Lower leg skin (tissue), 4 donors: ENCODE measurements at regions not wholly inside any gene's neighbourhood (a gene's known extent, or its start where the extent isn't known, plus 50 kb on each side); places are given as distances from the start of the nearest gene placed in this dataset.

Source experiments
- DNase-seq, 2 donors: peaks; one replicate each; pipeline ENCODE4 v3.0.0-alpha.2; 2019; ENCODE audit warnings: low spot score in 2 of 2
- H3K4me3 ChIP-seq: fragments of 200-600 bp; sonication (generic); 2 replicates; pipeline ENCODE4 v1.5.1; 2017; ENCODE audit warnings: mild to moderate bottlenecking, low read depth; ENCODE audit not compliant: poor library complexity, severe bottlenecking
- POLR2A ChIP-seq, 2 donors: fragments of 450-650 bp; IDR thresholded peaks; one replicate each; pipeline ENCODE4 v1.6.1; 2016 to 2017; ENCODE audit warnings: antibody characterized with exemption in 2 of 2, mild to moderate bottlenecking in 1 of 2, moderate library complexity in 1 of 2
- WGBS, 2 donors: methylation state at CpG; one replicate each; pipeline ENCODE4 v1.1.5; 2018; 5-methylcytosine and 5-hydroxymethylcytosine counted together
- intact Hi-C: fragments of 100-400 bp; cut with DNase I; formaldehyde crosslinking; loops from one replicate; pipeline ENCODE4 v1.15.0; 2023; ENCODE audit warnings: low total_unique reads
- TF ChIP-seq, protein P1 (sequence below), 3 donors: fragments of 450-650 bp; IDR thresholded peaks; one replicate each; pipeline ENCODE4 v1.5.1; 2016; ENCODE audit warnings: antibody characterized with exemption in 3 of 3, mild to moderate bottlenecking in 3 of 3, moderate library complexity in 2 of 3

DNA sequence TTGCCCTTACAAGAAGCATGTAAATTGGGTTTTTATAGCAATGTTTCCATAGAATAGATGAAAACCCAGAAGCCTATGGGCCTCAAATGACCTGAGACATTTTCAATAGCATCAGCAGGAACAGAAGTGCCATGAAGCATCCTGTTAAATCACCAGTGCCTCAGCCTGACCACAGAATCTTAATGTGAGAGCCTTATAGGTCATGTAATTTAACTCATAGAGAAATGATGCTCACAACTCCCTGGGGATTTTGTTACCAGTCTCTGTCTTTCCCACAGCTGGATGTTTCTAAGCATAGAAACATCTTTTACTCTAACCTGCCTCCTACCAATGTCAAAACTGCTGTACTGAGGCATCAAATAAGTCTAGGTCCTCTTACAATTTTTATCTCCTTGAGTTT lies 295.8 kb upstream of the ACVR2A start:
- intact Hi-C loops, result no loop called here
- TF ChIP-seq, protein P1, sequence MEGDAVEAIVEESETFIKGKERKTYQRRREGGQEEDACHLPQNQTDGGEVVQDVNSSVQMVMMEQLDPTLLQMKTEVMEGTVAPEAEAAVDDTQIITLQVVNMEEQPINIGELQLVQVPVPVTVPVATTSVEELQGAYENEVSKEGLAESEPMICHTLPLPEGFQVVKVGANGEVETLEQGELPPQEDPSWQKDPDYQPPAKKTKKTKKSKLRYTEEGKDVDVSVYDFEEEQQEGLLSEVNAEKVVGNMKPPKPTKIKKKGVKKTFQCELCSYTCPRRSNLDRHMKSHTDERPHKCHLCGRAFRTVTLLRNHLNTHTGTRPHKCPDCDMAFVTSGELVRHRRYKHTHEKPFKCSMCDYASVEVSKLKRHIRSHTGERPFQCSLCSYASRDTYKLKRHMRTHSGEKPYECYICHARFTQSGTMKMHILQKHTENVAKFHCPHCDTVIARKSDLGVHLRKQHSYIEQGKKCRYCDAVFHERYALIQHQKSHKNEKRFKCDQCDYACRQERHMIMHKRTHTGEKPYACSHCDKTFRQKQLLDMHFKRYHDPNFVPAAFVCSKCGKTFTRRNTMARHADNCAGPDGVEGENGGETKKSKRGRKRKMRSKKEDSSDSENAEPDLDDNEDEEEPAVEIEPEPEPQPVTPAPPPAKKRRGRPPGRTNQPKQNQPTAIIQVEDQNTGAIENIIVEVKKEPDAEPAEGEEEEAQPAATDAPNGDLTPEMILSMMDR (IDR thresholded peaks at IDR 0.05), result no peak
- no peak for TF ChIP-seq POLR2A (IDR thresholded peaks at IDR 0.05)
- DNase-seq, result no peak
- H3K4me3 ChIP-seq, result no peak overlapping the region

DNA sequence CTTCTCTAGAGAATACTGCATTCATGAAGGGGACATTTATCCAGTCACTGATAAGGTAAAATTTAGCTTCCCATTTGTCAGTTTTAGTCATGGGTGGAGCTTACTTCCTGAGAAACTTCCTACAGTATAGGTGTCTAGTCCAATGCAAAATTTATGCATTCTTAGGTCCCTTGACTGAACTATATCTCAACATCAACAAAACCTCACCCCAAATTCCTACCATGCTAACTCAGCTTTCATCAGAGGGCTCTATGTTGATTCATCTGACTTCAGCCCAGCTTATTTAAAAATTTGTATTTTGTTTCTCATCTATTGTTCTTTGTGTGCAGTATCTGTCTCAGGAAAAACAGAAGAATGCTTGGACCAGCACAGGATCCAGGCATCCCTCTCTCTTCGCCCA lies 296.4 kb upstream of the ACVR2A start:
- H3K4me3 ChIP-seq, result no peak overlapping the region
- intact Hi-C loops, result no loop called here
- TF ChIP-seq, protein P1 (IDR thresholded peaks at IDR 0.05), result no peak
- TF ChIP-seq POLR2A (IDR thresholded peaks at IDR 0.05), result no peak
- no peak for DNase-seq
- WGBS, 2 donors, result 90 to 96% methylated on average over 1 of the region's 1 CpG

DNA sequence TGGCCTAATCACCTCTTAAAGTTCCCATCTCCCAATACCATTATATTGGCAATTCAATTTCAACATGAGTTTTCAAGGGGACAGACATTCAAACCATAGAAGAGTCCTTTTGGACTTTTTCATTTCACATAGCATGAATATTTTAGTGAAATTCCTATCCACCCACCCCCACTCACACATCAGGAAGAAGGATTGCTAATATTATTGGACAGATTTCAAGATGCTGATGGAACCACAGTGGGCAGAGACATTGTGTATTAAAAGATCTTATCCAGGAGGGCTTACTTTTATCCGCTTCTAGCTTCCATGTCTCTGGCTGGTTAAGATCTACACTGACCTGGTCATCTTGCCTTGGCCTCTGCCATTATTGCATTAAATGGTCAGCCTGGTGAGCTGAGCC lies 297.4 kb upstream of the ACVR2A start:
- intact Hi-C loops, result no loop called here
- no peak overlapping the region for H3K4me3 ChIP-seq
- TF ChIP-seq POLR2A (IDR thresholded peaks at IDR 0.05), result no peak
- TF ChIP-seq, protein P1 (IDR thresholded peaks at IDR 0.05), result no peak
- WGBS, 2 donors, result 82 to 85% methylated on average over 1 of the region's 1 CpG
- DNase-seq, result no peak

- 86 to 88% methylated on average over 1 of the region's 1 CpG for WGBS, 2 donors
- intact Hi-C loops, result no loop called here
- H3K4me3 ChIP-seq, result no peak overlapping the region
- no peak for TF ChIP-seq POLR2A (IDR thresholded peaks at IDR 0.05)
- TF ChIP-seq, protein P1 (IDR thresholded peaks at IDR 0.05), result no peak
- no peak for DNase-seq
Observed at GRCh38 chr2:147546109-147546508, 298.7 kb upstream of the ACVR2A start.

- no peak overlapping the region for H3K4me3 ChIP-seq
- no peak for DNase-seq
- no peak for TF ChIP-seq POLR2A (IDR thresholded peaks at IDR 0.05)
- TF ChIP-seq, protein P1 (IDR thresholded peaks at IDR 0.05), result no peak
- intact Hi-C loops, result no loop called here
Observed at GRCh38 chr2:147543056-147543455, 301.8 kb upstream of the ACVR2A start.

GRCh38 chr2:147542351-147542750 lies 302.5 kb upstream of the ACVR2A start:
- no peak for TF ChIP-seq POLR2A (IDR thresholded peaks at IDR 0.05)
- TF ChIP-seq, protein P1 (IDR thresholded peaks at IDR 0.05), result no peak
- WGBS, 2 donors, result 86 to 89% methylated on average over 3 of the region's 3 CpGs
- H3K4me3 ChIP-seq, result no peak overlapping the region
- DNase-seq, result no peak
- intact Hi-C loops, result no loop called here
